Naive B cell (primary cell): ENCODE measurements at regions not wholly inside any gene's neighbourhood (a gene's known extent, or its start where the extent isn't known, plus 50 kb on each side); places are given as distances from the start of the nearest gene placed in this dataset.
A peak's percentile ranks its signal among the peaks of the same experiment; 100 is the strongest.
"Not testable (repeated sequence)": the region's sequence is repeated elsewhere in the genome, so short reads cannot be mapped to it uniquely, and the experiment has no call there.

Source experiments
- ATAC-seq, 2 donors: fragments of 150-1000 bp; cut with Tn5 transposase; 2 replicates each; pipeline ENCODE4 v1.10.0; 2021; ENCODE audit warnings: low read depth in 2 of 2, mild to moderate bottlenecking in 2 of 2, moderate library complexity in 2 of 2
- DNase-seq: peaks from one replicate; pipeline ENCODE4 v3.0.0; 2022
- H3K27ac Mint-ChIP-seq, 6 donors: one replicate each; pipeline ENCODE4 v1.8.0; 2020 to 2022; ENCODE audit warnings: mild to moderate bottlenecking in 6 of 6, mixed read lengths in 6 of 6, moderate library complexity in 5 of 6, inconsistent platforms in 2 of 6
- H3K27me3 Mint-ChIP-seq, 3 donors: one replicate each; pipeline ENCODE4 v1.8.0; 2021 to 2022; ENCODE audit warnings: mixed read lengths in 3 of 3, mild to moderate bottlenecking in 1 of 3
- H3K36me3 Mint-ChIP-seq, 2 donors: one replicate each; pipeline ENCODE4 v1.8.0; 2020 to 2022; ENCODE audit warnings: mixed read lengths in 2 of 2, inconsistent platforms in 1 of 2, mild to moderate bottlenecking in 1 of 2
- H3K4me1 Mint-ChIP-seq, 3 donors: one replicate each; pipeline ENCODE4 v1.8.0; 2020 to 2022; ENCODE audit warnings: mixed read lengths in 3 of 3, inconsistent platforms in 1 of 3, mild to moderate bottlenecking in 1 of 3, moderate library complexity in 1 of 3
- H3K4me3 Mint-ChIP-seq, 8 donors: one replicate each; pipeline ENCODE4 v1.8.0; 2020 to 2022; ENCODE audit warnings: mild to moderate bottlenecking in 8 of 8, mixed read lengths in 8 of 8, moderate library complexity in 8 of 8, inconsistent platforms in 2 of 8
- H3K9me3 Mint-ChIP-seq, 7 donors: one replicate each; pipeline ENCODE4 v1.8.0; 2020 to 2022; ENCODE audit warnings: mixed read lengths in 7 of 7, mild to moderate bottlenecking in 5 of 7, inconsistent platforms in 2 of 7, moderate library complexity in 1 of 7

- Mint-ChIP-seq H3K4me3 (no peak overlapping the region), H3K9me3 (peaks cover 0 to 20% (median 16%) of the 10 kb centered on the region in 7 donors), H3K36me3 (peaks cover 4 to 22% of the 10 kb centered on the region in 2 donors), H3K27me3 (peaks cover 0 to 8% (median 0%) of the 10 kb centered on the region in 3 donors), H3K27ac (no peak overlapping the region), H3K4me1 (no peaks in the 10 kb centered on the region)
- DNase-seq (no peak), ATAC-seq (no peak)
Measured at GRCh38 chr10:31668326-31668725, 260.3 kb downstream of the ARHGAP12 start.

- not testable (repeated sequence) for H3K4me3 Mint-ChIP-seq, H3K27me3 Mint-ChIP-seq, DNase-seq, ATAC-seq, H3K9me3 Mint-ChIP-seq, H3K27ac Mint-ChIP-seq, H3K36me3 Mint-ChIP-seq, H3K4me1 Mint-ChIP-seq
Measured at GRCh38 chr10:31665764-31666279, 262.8 kb downstream of the ARHGAP12 start.

- ATAC-seq (no peak), DNase-seq (no peak)
- H3K27me3 Mint-ChIP-seq = no peaks in the 10 kb centered on the region
- H3K36me3 Mint-ChIP-seq = no peaks in the 10 kb centered on the region
- no peaks in the 10 kb centered on the region for H3K9me3 Mint-ChIP-seq
- no peak overlapping the region for H3K27ac Mint-ChIP-seq
- no peak overlapping the region for H3K4me3 Mint-ChIP-seq
- no peaks in the 10 kb centered on the region for H3K4me1 Mint-ChIP-seq
Measured at GRCh38 chr10:31664803-31665202, 263.8 kb downstream of the ARHGAP12 start.

GRCh38 chr10:31664071-31664470 lies 264.6 kb downstream of the ARHGAP12 start:
- not testable (repeated sequence) for H3K4me3 Mint-ChIP-seq, H3K36me3 Mint-ChIP-seq, H3K27ac Mint-ChIP-seq

GRCh38 chr10:31660300-31660699 lies 268.3 kb downstream of the ARHGAP12 start:
- H3K27me3 Mint-ChIP-seq = peaks cover 6 to 15% (median 12%) of the 10 kb centered on the region in 3 donors
- ATAC-seq = no peak
- no peak overlapping the region for H3K4me3 Mint-ChIP-seq
- DNase-seq = no peak
- no peak overlapping the region for H3K27ac Mint-ChIP-seq
- no peaks in the 10 kb centered on the region for H3K4me1 Mint-ChIP-seq
- H3K36me3 Mint-ChIP-seq = no peaks in the 10 kb centered on the region
- no peaks in the 10 kb centered on the region for H3K9me3 Mint-ChIP-seq

More at GRCh38 chr10:31664071-31664470, 264.6 kb downstream of the ARHGAP12 start:
- H3K9me3 Mint-ChIP-seq, H3K4me1 Mint-ChIP-seq, ATAC-seq, H3K27me3 Mint-ChIP-seq, DNase-seq: not testable (repeated sequence)

GRCh38 chr10:31659665-31660064 lies 269.0 kb downstream of the ARHGAP12 start:
- ATAC-seq (no peak), DNase-seq (no peak)
- Mint-ChIP-seq H3K4me1 (no peaks in the 10 kb centered on the region), H3K4me3 (no peak overlapping the region), H3K27me3 (peaks cover 6 to 15% (median 12%) of the 10 kb centered on the region in 3 donors), H3K27ac (no peak overlapping the region), H3K9me3 (no peaks in the 10 kb centered on the region), H3K36me3 (no peaks in the 10 kb centered on the region)

- ATAC-seq (no peak), DNase-seq (no peak)
- Mint-ChIP-seq H3K27ac (no peak overlapping the region), H3K36me3 (no peaks in the 10 kb centered on the region), H3K27me3 (peaks cover 6 to 15% (median 12%) of the 10 kb centered on the region in 3 donors), H3K9me3 (no peaks in the 10 kb centered on the region), H3K4me3 (no peak overlapping the region), H3K4me1 (no peaks in the 10 kb centered on the region)
Measured at GRCh38 chr10:31657434-31657872, 271.2 kb downstream of the ARHGAP12 start.

GRCh38 chr10:31656851-31657433 lies 271.7 kb downstream of the ARHGAP12 start:
- Mint-ChIP-seq H3K27ac (no peak overlapping the region), H3K27me3 (peaks cover 10 to 20% (median 12%) of the 10 kb centered on the region in 3 donors), H3K36me3 (no peaks in the 10 kb centered on the region), H3K4me1 (no peaks in the 10 kb centered on the region), H3K4me3 (no peak overlapping the region), H3K9me3 (no peaks in the 10 kb centered on the region)
- ATAC-seq (no peak), DNase-seq (no peak)

- Mint-ChIP-seq H3K4me1 (no peaks in the 10 kb centered on the region), H3K36me3 (no peaks in the 10 kb centered on the region)
- no peak for ATAC-seq
Measured at GRCh38 chr10:31652038-31652437, 276.6 kb downstream of the ARHGAP12 start.

GRCh38 chr10:31650010-31650409 lies 278.6 kb downstream of the ARHGAP12 start:
- H3K36me3 Mint-ChIP-seq = no peaks in the 10 kb centered on the region
- ATAC-seq (no peak), DNase-seq (no peak)
- no peaks in the 10 kb centered on the region for H3K9me3 Mint-ChIP-seq
- no peak overlapping the region for H3K4me3 Mint-ChIP-seq
- H3K27me3 Mint-ChIP-seq = peaks cover 0 to 27% (median 18%) of the 10 kb centered on the region in 3 donors
- H3K27ac Mint-ChIP-seq = peak overlapping the region in 1 of 6 donors; percentile 15
- H3K4me1 Mint-ChIP-seq = no peaks in the 10 kb centered on the region

More at GRCh38 chr10:31652038-31652437, 276.6 kb downstream of the ARHGAP12 start:
- no peak for DNase-seq
- Mint-ChIP-seq H3K27me3 (peaks cover 8 to 36% (median 23%) of the 10 kb centered on the region in 3 donors), H3K9me3 (no peaks in the 10 kb centered on the region), H3K4me3 (no peak overlapping the region), H3K27ac (no peak overlapping the region)

GRCh38 chr10:31648966-31649365 lies 279.7 kb downstream of the ARHGAP12 start:
- peaks cover 0 to 3% (median 0%) of the 10 kb centered on the region in 7 donors for H3K9me3 Mint-ChIP-seq
- no peak overlapping the region for H3K27ac Mint-ChIP-seq
- no peak for DNase-seq
- ATAC-seq = no peak
- H3K27me3 Mint-ChIP-seq = peaks cover 0 to 34% (median 25%) of the 10 kb centered on the region in 3 donors
- no peaks in the 10 kb centered on the region for H3K36me3 Mint-ChIP-seq
- no peak overlapping the region for H3K4me3 Mint-ChIP-seq
- no peaks in the 10 kb centered on the region for H3K4me1 Mint-ChIP-seq

GRCh38 chr10:31647861-31648260 lies 280.8 kb downstream of the ARHGAP12 start:
- Mint-ChIP-seq H3K4me1 (no peaks in the 10 kb centered on the region), H3K27me3 (peaks cover 0 to 45% (median 33%) of the 10 kb centered on the region in 3 donors), H3K9me3 (peaks cover 0 to 4% (median 0%) of the 10 kb centered on the region in 7 donors), H3K36me3 (no peaks in the 10 kb centered on the region), H3K4me3 (peak overlapping the region in 1 of 8 donors; percentile 50), H3K27ac (no peak overlapping the region)
- DNase-seq (no peak), ATAC-seq (no peak)

GRCh38 chr10:31646519-31646918 lies 282.1 kb downstream of the ARHGAP12 start:
- DNase-seq = no peak
- Mint-ChIP-seq H3K4me3 (no peak overlapping the region), H3K27ac (no peak overlapping the region), H3K9me3 (peaks cover 0 to 4% (median 2%) of the 10 kb centered on the region in 7 donors), H3K27me3 (peaks cover 1 to 40% (median 27%) of the 10 kb centered on the region in 3 donors), H3K36me3 (no peaks in the 10 kb centered on the region), H3K4me1 (no peaks in the 10 kb centered on the region)
- ATAC-seq = no peak

- Mint-ChIP-seq H3K4me1 (no peaks in the 10 kb centered on the region), H3K36me3 (no peaks in the 10 kb centered on the region), H3K9me3 (peaks cover 0 to 8% (median 4%) of the 10 kb centered on the region in 7 donors)
Measured at GRCh38 chr10:31645786-31646185, 282.8 kb downstream of the ARHGAP12 start.

More at GRCh38 chr10:31645786-31646185, 282.8 kb downstream of the ARHGAP12 start:
- peaks cover 6 to 33% (median 31%) of the 10 kb centered on the region in 3 donors for H3K27me3 Mint-ChIP-seq
- H3K4me3 Mint-ChIP-seq = no peak overlapping the region
- H3K27ac Mint-ChIP-seq = no peak overlapping the region
- ATAC-seq (no peak), DNase-seq (no peak)
